Neural cell (in vitro differentiated cells): ENCODE measurements at regions not wholly inside any gene's neighbourhood (a gene's known extent, or its start where the extent isn't known, plus 50 kb on each side); places are given as distances from the start of the nearest gene placed in this dataset.

ENCODE experiments used
- CTCF ChIP-seq: fragments of 450-650 bp; IDR thresholded peaks from 2 replicates; pipeline ENCODE4 v1.5.1; 2014; ENCODE audit warnings: antibody characterized with exemption, mild to moderate bottlenecking, moderate library complexity; ENCODE audit not compliant: poor library complexity, severe bottlenecking
- EP300 ChIP-seq: fragments of 450-650 bp; conservative IDR thresholded peaks from 2 replicates; pipeline ENCODE4 v1.6.1; 2014; ENCODE audit warnings: antibody characterized with exemption, mild to moderate bottlenecking, moderate library complexity; ENCODE audit not compliant: poor library complexity, severe bottlenecking
- EZH2 ChIP-seq: fragments of 200-600, 300-800 bp; shearing (Covaris generic), sonication (generic); IDR thresholded peaks from 2 replicates; pipeline ENCODE4 v1.6.1; 2014; ENCODE audit warnings: antibody characterized with exemption, low read length, borderline replicate concordance, mild to moderate bottlenecking; ENCODE audit not compliant: insufficient read depth, poor library complexity, severe bottlenecking
- POLR2AphosphoS5 ChIP-seq: IDR thresholded peaks from 2 replicates; pipeline ENCODE4 v1.6.1; 2012
- RAD21 ChIP-seq: fragments of 450-650 bp; conservative IDR thresholded peaks from 2 replicates; pipeline ENCODE4 v1.6.1; 2014; ENCODE audit warnings: antibody characterized with exemption, mild to moderate bottlenecking, moderate library complexity

GRCh38 chr3:107313711-107314110 lies 63.5 kb upstream of the CCDC54 start:
- TF ChIP-seq RAD21 (no peak), CTCF (no peak), EP300 (no peak), POLR2AphosphoS5 (no peak), EZH2 (no peak)
